A549 (cell line): ENCODE measurements at regions not wholly inside any gene's neighbourhood (a gene's known extent, or its start where the extent isn't known, plus 50 kb on each side); places are given as distances from the start of the nearest gene placed in this dataset.
"Not testable (repeated sequence)": the region's sequence is repeated elsewhere in the genome, so short reads cannot be mapped to it uniquely, and the experiment has no call there.

ENCODE experiments used
- ESRRA ChIP-seq: fragments of 150-350 bp; IDR thresholded peaks from 2 replicates; pipeline ENCODE4 v1.6.1; 2014; ENCODE audit warnings: mild to moderate bottlenecking, low read length, borderline replicate concordance
- FOXS1 ChIP-seq: fragments of 250-450 bp; sonication (Bioruptor Pico); IDR thresholded peaks from 2 replicates; pipeline ENCODE4 v1.5.0; 2020; ENCODE audit warnings: mild to moderate bottlenecking, moderate library complexity
- MAZ ChIP-seq: fragments of 150-350 bp; IDR thresholded peaks from 2 replicates; pipeline ENCODE4 v1.6.1; 2014; ENCODE audit warnings: antibody characterized with exemption, low read depth, low read length, borderline replicate concordance
- POLR2A ChIP-seq: IDR thresholded peaks from 2 replicates; pipeline ENCODE4 v1.6.1; 2012; ENCODE audit warnings: mild to moderate bottlenecking, low read length
- RNF2 ChIP-seq: fragments of 200-600 bp; sonication (generic); IDR thresholded peaks from 2 replicates; pipeline ENCODE4 v1.6.1; 2016; ENCODE audit warnings: low read depth, mild to moderate bottlenecking, antibody characterized with exemption, moderate library complexity, borderline replicate concordance
- ZFP36 ChIP-seq: fragments of 450-650 bp; IDR thresholded peaks from 2 replicates; pipeline ENCODE4 v1.6.1; 2014; ENCODE audit warnings: borderline replicate concordance; ENCODE audit not compliant: partially characterized antibody
- TF ChIP-seq, protein P1 (sequence below): fragments of >200 bp; sonication (Bioruptor Twin); formaldehyde crosslinking; IDR thresholded peaks from 3 replicates; pipeline ENCODE4 v1.5.1; 2016
- TF ChIP-seq, protein P2 (sequence below): IDR thresholded peaks from 2 replicates; pipeline ENCODE4 v1.6.1; 2012; ENCODE audit warnings: low read depth, borderline replicate concordance
- TF ChIP-seq, protein P3 (sequence below): fragments of >200 bp; sonication (Bioruptor Twin); formaldehyde crosslinking; IDR thresholded peaks from 3 replicates; pipeline ENCODE4 v1.6.1; 2016

DNA sequence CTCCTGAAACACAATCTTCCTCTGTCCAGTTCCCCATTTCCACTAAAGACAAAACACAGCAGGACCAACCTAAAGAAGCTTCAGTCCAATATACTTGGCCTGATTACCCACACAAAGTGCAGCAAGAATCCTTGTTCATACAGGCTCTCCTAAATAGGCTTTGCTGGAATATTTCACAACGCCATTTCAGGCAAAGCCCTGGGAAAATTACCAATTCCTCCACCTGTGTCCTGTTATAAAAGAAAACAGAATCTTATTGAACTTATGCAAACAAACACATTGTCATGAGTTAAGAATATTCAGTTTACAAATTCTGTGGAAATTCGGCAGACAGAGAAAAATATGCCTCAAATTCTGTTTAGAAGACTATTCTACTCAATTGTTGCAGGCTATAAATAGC lies 115.0 kb upstream of the NBPF11 start:
- TF ChIP-seq, protein P1, sequence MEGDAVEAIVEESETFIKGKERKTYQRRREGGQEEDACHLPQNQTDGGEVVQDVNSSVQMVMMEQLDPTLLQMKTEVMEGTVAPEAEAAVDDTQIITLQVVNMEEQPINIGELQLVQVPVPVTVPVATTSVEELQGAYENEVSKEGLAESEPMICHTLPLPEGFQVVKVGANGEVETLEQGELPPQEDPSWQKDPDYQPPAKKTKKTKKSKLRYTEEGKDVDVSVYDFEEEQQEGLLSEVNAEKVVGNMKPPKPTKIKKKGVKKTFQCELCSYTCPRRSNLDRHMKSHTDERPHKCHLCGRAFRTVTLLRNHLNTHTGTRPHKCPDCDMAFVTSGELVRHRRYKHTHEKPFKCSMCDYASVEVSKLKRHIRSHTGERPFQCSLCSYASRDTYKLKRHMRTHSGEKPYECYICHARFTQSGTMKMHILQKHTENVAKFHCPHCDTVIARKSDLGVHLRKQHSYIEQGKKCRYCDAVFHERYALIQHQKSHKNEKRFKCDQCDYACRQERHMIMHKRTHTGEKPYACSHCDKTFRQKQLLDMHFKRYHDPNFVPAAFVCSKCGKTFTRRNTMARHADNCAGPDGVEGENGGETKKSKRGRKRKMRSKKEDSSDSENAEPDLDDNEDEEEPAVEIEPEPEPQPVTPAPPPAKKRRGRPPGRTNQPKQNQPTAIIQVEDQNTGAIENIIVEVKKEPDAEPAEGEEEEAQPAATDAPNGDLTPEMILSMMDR, result not testable (repeated sequence)
- not testable (repeated sequence) for TF ChIP-seq FOXS1 (CRISPR knock-in tag); ESRRA; POLR2A; MAZ; ZFP36; RNF2
- TF ChIP-seq, protein P2, sequence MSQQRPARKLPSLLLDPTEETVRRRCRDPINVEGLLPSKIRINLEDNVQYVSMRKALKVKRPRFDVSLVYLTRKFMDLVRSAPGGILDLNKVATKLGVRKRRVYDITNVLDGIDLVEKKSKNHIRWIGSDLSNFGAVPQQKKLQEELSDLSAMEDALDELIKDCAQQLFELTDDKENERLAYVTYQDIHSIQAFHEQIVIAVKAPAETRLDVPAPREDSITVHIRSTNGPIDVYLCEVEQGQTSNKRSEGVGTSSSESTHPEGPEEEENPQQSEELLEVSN, result not testable (repeated sequence)
- TF ChIP-seq, protein P3, sequence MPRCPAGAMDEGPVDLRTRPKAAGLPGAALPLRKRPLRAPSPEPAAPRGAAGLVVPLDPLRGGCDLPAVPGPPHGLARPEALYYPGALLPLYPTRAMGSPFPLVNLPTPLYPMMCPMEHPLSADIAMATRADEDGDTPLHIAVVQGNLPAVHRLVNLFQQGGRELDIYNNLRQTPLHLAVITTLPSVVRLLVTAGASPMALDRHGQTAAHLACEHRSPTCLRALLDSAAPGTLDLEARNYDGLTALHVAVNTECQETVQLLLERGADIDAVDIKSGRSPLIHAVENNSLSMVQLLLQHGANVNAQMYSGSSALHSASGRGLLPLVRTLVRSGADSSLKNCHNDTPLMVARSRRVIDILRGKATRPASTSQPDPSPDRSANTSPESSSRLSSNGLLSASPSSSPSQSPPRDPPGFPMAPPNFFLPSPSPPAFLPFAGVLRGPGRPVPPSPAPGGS, result not testable (repeated sequence)
